ENCODE measurements at regions not wholly inside any gene's neighbourhood (a gene's known extent, or its start where the extent isn't known, plus 50 kb on each side); places are given as distances from the start of the nearest gene placed in this dataset.

GRCh38 chr4:122541996-122542395 lies 78.9 kb downstream of the IL21 start:
- no peaks in the 10 kb centered on the region for H3K79me2 ChIP-seq (ENCODE audit: low read length)
- DNase-seq (no peak), ATAC-seq (no peak)
- no peak overlapping the region for H2AFZ ChIP-seq (ENCODE audit: low read length)
- H3F3A ChIP-seq (ENCODE audit: low read length, unreplicated experiment): no peaks in the 10 kb centered on the region
- ChIA-PET CTCF (no interaction called here), POLR2A (ENCODE audit: unreplicated experiment) (no interaction called here)
- TF ChIP-seq EZH2 (IDR thresholded peaks at IDR 0.05; ENCODE audit: low read length, unreplicated experiment) (no peak), CTCF (conservative IDR thresholded peaks at IDR 0.05; ENCODE audit: low read depth, low read length) (no peak), EZH2phosphoT487 (IDR thresholded peaks at IDR 0.05; ENCODE audit: borderline replicate concordance, low read length) (no peak)
- H3K4me3 ChIP-seq (ENCODE audit: low read length): no peak overlapping the region
- H3K36me3 ChIP-seq (ENCODE audit: low read depth, low read length): no peaks in the 10 kb centered on the region
- H3K4me2 ChIP-seq (ENCODE audit: low read length): no peak overlapping the region
- H3K27me3 ChIP-seq (ENCODE audit: low read length): no peaks in the 10 kb centered on the region
- H3K4me1 ChIP-seq (ENCODE audit: insufficient read depth, low read length): no peaks in the 10 kb centered on the region; the same call in 1 of the 2 replicates
- no TSS peak for BruUV-seq (replicated peaks)
- no peaks in the 10 kb centered on the region for H3K9me3 ChIP-seq (ENCODE audit: low read length)
- intact Hi-C loops (cut with micrococcal nuclease): no loop called here
- no peaks in the 10 kb centered on the region for H3K9me2 ChIP-seq (replicated peaks; ENCODE audit: low read length)
- H3K27ac ChIP-seq (ENCODE audit: low read length): no peak overlapping the region
- no peak overlapping the region for H3K9ac ChIP-seq (ENCODE audit: low read length)
- H4K20me1 ChIP-seq (ENCODE audit: low read length): no peaks in the 10 kb centered on the region

- ATAC-seq: no peak
- no peak for DNase-seq
- H3K9me2 ChIP-seq (replicated peaks; ENCODE audit: low read length): no peaks in the 10 kb centered on the region
- H3F3A ChIP-seq (ENCODE audit: low read length, unreplicated experiment): no peaks in the 10 kb centered on the region
- H3K4me3 ChIP-seq (ENCODE audit: low read length): no peak overlapping the region
- H3K4me2 ChIP-seq (ENCODE audit: low read length): no peak overlapping the region
- no peak overlapping the region for H2AFZ ChIP-seq (ENCODE audit: low read length)
- ChIA-PET POLR2A (ENCODE audit: unreplicated experiment) (no interaction called here), CTCF (no interaction called here)
- TF ChIP-seq EZH2 (IDR thresholded peaks at IDR 0.05; ENCODE audit: low read length, unreplicated experiment) (no peak), CTCF (conservative IDR thresholded peaks at IDR 0.05; ENCODE audit: low read depth, low read length) (no peak), EZH2phosphoT487 (IDR thresholded peaks at IDR 0.05; ENCODE audit: borderline replicate concordance, low read length) (no peak)
- H3K9ac ChIP-seq (ENCODE audit: low read length): no peak overlapping the region
- no TSS peak for BruUV-seq (replicated peaks)
- H3K27me3 ChIP-seq (ENCODE audit: low read length): no peaks in the 10 kb centered on the region
- H3K9me3 ChIP-seq (ENCODE audit: low read length): no peaks in the 10 kb centered on the region
- no peaks in the 10 kb centered on the region for H3K36me3 ChIP-seq (ENCODE audit: low read depth, low read length)
- no peaks in the 10 kb centered on the region for H3K79me2 ChIP-seq (ENCODE audit: low read length)
- no peak overlapping the region for H3K27ac ChIP-seq (ENCODE audit: low read length)
- no peaks in the 10 kb centered on the region; the same call in 1 of the 2 replicates for H3K4me1 ChIP-seq (ENCODE audit: insufficient read depth, low read length)
- no peaks in the 10 kb centered on the region for H4K20me1 ChIP-seq (ENCODE audit: low read length)
- intact Hi-C loops (cut with micrococcal nuclease): no loop called here
Measured at GRCh38 chr4:122540838-122541237, 80.0 kb downstream of the IL21 start.

- Histone ChIP-seq H3F3A (ENCODE audit: low read length, unreplicated experiment) (no peaks in the 10 kb centered on the region), H3K9ac (ENCODE audit: low read length) (no peak overlapping the region), H3K36me3 (ENCODE audit: low read depth, low read length) (no peaks in the 10 kb centered on the region), H3K27me3 (ENCODE audit: low read length) (no peaks in the 10 kb centered on the region), H3K4me2 (ENCODE audit: low read length) (no peak overlapping the region), H4K20me1 (ENCODE audit: low read length) (no peaks in the 10 kb centered on the region), H3K9me3 (ENCODE audit: low read length) (no peaks in the 10 kb centered on the region), H3K79me2 (ENCODE audit: low read length) (no peaks in the 10 kb centered on the region), H3K27ac (ENCODE audit: low read length) (no peak overlapping the region), H3K9me2 (replicated peaks; ENCODE audit: low read length) (no peaks in the 10 kb centered on the region), H3K4me1 (ENCODE audit: insufficient read depth, low read length) (no peaks in the 10 kb centered on the region; the same call in 1 of the 2 replicates), H3K4me3 (ENCODE audit: low read length) (no peak overlapping the region), H2AFZ (ENCODE audit: low read length) (no peak overlapping the region)
- no peak for ATAC-seq
- no peak for DNase-seq
- BruUV-seq (replicated peaks): no TSS peak
- POLR2A ChIA-PET (ENCODE audit: unreplicated experiment): no interaction called here
- CTCF ChIA-PET: no interaction called here
- TF ChIP-seq CTCF (conservative IDR thresholded peaks at IDR 0.05; ENCODE audit: low read depth, low read length): no peak
- no peak for TF ChIP-seq EZH2phosphoT487 (IDR thresholded peaks at IDR 0.05; ENCODE audit: borderline replicate concordance, low read length)
- no peak for TF ChIP-seq EZH2 (IDR thresholded peaks at IDR 0.05; ENCODE audit: low read length, unreplicated experiment)
- intact Hi-C loops (cut with micrococcal nuclease): no loop called here
Measured at GRCh38 chr4:122539861-122540465, 80.9 kb downstream of the IL21 start.
